NCI-H128 (cell line): ENCODE measurements at regions not wholly inside any gene's neighbourhood (a gene's known extent, or its start where the extent isn't known, plus 50 kb on each side); places are given as distances from the start of the nearest gene placed in this dataset.

Source experiments
- DNase-seq: peaks from one replicate; lab custom pipeline; 2025; ENCODE audit not compliant: unreplicated experiment; lab: John Stamatoyannopoulos, UW

DNA sequence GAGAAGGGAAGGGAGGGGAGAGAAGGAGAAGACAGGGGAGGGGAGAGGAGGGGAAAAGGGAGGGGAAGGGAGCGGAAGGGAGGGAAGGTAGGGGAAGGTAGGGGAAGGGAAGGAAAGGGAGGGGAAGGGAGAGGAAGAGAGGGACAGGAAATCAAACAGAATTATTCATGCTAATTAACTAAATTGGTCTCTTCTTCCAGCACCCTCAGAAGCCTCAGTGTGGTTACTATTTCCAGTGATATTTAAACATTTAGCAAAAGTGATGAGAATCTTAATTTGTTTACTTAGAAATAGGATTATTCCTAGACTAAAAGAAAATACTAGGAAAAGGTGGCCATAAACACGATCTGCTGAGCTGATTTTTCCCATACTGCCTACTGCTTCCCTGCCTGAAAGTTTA, 193.1 kb upstream of the CPEB2 start:
- DNase-seq, result no peak

DNA sequence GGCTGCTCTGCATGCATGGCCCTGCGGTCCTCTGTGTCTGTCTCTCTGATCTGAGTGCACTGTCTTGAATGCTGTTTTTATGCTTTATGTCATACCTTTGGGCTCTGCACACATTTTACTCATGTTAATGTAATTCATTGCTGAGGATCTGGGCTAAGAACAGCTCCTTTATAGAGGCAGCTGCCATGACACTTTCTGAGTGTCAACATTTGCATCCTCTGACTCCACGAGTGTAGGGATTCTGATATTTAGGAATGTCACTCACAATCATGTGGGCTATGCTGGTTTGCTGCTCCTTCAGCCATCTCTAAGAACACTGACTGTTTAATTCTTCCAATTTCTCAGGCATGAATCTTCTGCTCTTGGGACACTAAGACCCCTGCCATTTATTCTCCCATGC, 192.2 kb upstream of the CPEB2 start:
- no peak for DNase-seq

DNA sequence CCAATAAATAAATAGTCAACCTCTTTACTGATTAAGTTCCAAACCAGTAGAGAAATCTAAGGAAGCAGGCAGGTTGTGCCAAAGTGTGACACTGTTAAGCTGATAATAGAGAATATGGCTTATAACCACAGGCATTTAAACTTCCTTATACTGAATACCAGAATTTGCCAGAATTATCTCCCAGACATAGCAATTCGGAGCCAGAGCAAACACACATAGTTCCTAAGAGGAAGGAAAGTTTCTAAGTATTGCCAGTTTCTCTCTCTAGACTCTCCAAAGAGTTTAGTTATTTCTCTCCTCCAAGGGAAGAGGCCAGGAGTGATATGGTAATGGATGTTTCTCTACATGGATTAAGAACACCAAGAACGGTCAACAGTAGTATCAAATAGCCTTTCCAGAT, 191.7 kb upstream of the CPEB2 start:
- no peak for DNase-seq

DNA sequence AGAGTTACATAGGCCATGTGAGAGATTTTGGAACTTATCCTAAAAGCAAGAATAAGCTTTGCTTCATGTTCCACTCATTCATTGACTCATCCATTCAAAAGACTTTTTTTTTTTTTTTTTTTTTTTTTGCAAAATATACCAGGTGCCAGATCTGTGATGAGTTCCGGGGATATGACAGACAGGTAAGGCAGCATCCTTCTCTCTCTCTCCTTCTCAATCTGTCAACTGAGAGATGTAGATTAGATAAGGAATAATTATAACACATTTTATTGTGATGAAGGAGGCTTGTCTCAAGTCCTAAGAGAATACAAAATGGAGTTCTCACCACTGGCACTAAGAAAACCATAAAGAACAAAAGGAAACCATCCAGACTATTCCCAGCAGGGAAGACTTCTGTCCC, 190.2 kb upstream of the CPEB2 start:
- DNase-seq, result no peak

DNA sequence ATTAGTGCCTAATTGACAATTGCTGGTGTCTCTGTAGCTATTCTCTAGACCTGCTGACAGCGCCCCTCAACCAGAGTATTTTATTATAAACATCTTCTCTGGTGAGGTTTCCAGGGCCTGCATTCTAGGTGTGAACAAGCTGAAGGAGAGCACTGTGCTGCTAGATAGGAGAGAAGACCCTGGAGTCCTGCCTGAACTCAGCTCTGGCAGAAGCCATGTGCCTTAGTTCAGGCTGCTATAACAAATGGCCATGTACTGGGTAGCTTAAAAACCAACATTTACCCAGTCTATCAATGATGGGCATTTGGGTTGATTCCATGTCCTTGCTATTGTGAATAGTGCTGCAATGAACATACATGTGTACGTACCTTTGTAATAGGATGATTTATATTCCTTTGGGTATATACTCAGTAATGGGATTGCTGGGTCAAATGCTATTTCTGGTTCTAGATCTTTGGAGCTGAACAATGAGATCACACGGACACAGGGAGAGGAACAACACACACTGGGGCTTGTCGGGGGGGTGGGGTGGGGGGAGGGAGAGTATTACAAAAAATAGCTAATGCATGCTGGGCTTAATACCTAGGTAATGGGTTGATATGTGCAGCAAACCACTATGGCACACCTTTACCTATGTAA, 185.5 kb upstream of the CPEB2 start:
- no peak for DNase-seq

DNA sequence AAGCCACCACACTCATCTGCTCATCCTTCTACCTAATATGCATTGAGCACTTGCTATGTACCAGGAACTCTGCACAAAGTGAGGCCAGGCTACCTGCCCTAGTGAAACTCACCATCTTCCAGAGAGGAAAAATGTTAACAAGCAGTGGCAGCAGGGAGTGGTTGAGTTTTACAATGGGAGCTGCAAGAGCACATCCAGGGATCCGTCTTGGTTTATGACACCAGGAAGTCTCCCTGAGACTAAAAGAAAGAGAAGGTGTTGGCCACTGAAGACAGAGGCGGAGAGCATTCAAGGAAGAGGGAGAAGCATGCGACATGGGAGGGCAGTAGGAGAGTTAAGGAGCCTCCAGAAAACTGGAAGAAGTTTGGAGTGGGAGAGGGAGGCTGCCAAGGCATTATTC, 178.1 kb upstream of the CPEB2 start:
- DNase-seq, result no peak

DNA sequence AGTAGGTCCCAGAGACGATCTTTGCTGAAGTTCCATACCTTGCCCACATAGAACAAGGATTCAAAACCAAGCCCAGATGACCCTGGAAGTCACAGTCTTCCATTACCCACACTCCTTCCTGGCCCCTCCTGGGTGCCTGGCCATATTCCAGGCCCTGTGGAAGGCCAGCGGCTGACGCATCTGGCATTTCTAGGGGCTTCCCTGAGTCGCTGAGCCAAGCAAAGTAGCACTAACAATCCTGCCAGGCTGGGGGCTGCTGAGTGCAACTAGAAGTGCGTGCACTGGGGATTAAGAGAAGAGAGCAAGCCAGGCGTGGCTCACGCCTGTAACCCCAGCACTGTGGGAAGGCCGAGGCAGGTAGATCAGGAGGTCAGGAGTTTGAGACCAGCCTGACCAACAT, 175.2 kb upstream of the CPEB2 start:
- no peak for DNase-seq

DNA sequence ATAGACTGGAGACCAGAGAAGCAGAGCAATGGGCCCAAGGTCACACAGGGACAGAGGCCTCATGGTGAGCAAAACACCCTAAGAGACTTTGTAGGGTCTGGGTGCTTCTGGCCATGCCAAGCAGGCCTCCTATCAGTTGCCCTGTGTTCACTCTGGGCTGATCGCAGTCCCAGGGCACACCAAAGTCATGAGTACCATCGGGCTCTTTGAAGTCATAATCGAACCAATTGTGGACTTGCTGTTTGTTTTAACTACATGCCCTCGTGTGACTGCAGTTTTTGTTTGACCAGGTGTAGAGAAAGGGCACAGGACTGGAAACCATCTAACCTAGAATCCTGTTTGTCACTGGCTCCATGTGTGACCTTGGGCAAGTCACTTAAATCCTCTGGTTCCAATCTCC, 172.5 kb upstream of the CPEB2 start:
- no peak for DNase-seq

DNA sequence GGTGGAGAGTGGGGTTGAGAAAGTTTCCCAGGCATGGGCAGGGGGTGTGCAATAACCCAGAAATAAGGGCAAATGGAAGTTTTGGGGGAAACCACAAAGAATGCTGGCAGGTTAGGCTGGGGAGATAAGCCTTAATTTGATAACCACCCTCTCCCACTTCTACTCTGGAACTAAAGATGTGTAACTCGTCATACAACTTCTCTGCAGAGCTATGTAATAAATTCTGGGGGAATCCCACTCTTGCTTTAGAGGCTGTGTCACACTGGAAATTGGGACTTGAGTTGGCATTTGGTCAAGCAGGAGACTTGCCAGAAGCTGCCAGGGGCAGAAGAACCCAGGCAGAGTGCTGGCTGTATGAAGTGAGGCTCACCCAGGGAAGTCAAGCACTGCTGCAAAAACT, 170.9 kb upstream of the CPEB2 start:
- no peak for DNase-seq

DNA sequence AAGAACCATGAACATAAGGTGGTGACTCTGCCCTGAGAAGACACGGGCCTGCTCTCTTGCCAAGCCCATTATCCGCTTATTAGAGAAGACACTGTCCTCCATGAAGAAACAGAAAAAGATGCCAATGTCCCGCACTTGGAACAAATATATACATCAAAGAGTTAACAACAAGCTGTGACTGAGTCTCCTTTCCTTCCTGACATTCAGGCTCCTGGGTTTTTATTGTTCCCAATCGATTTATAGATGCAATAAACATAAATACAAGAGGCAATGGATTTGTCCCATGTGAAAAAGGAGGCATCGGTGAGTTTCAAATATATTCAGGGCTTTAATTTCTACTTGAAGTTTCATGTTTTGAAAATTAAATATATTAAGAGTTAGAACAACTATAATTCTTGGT, 169.2 kb upstream of the CPEB2 start:
- DNase-seq, result no peak

DNA sequence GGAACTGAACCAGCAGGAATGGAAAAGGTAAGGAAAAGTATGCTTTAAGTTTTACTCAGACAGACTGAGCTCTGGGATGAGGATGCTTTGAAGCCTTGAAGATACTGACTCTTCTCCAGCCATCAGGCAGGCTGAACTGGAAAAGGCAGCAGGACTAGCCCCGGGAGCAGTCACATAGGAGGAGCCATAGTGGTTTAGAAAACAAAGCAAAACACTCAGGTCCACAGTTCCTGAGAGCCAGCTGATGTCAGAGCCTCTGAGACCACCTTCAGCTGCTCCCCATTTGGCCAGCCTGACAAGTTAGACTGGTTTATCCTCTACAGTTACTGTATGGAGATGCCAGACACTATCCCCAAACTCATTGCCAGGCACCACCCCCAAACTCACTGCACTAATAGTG, 167.9 kb upstream of the CPEB2 start:
- no peak for DNase-seq

DNA sequence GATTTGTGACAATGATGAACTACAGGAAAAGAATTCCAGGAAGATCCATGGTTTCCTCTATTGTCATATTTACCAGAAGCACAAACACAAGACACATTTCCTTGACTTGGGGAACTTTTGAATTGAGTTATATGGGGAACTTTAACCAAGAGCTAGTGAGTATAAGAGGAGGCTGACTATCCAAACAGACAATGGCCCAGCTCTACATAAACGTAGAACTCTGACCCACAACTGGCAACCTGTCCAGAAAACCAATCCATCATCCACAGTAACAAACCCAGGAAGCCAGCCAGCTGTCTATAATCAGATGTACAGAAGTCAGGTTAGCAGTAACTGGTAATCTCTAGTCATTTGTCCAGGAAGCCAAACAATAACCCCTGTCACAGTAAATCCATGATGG, 167.0 kb upstream of the CPEB2 start:
- no peak for DNase-seq

DNA sequence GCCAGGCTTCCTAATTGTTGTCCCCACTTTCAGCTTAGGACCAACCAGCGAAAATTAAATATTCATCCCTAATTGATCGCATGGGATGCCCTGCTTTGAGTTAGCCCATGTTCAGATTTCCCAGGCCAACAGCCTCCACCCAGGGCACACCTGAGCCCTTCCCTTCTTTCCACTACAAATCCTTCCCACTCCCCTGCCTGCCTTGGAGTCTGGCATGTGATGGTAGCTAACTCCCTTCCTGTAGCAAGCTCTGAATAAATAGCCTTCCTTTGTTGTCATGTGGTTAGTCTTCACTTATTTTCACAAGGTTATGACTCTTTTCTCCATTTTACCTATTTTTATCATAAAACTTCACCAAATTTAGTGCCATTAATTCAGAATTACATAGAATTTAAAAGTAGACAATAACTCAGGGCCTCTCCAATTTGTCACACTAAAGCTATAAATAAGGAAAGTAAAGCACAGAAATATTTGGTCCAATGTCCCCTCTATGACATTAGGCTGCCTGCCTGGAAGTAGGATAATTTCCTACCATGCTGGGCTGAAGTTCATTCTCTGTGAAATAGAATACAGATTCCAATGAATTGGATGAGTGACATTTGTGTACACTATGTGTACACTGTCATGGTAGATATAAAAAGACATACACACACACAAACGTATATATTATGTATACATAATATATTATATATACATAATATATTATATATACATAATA, 166.4 kb upstream of the CPEB2 start:
- DNase-seq, result no peak

DNA sequence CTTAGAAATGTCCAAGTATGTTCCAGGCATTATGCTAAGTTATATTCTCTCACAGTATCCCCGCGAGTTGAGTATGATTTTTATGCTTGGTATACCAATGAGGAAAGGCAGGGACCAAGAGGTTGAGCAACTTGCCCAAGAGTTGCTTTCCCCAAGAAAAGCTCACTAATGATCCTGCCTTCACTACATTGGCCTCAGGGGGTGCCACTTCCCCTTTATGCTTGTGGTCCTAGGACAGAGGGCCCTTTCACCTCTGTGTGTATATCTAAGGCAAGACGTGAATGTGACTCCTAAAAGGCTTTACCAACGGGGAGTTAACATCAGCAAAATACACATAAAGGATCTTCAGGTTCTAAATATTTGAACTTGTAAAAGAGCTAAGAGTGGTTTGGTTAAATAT, 164.4 kb upstream of the CPEB2 start:
- no peak for DNase-seq

DNA sequence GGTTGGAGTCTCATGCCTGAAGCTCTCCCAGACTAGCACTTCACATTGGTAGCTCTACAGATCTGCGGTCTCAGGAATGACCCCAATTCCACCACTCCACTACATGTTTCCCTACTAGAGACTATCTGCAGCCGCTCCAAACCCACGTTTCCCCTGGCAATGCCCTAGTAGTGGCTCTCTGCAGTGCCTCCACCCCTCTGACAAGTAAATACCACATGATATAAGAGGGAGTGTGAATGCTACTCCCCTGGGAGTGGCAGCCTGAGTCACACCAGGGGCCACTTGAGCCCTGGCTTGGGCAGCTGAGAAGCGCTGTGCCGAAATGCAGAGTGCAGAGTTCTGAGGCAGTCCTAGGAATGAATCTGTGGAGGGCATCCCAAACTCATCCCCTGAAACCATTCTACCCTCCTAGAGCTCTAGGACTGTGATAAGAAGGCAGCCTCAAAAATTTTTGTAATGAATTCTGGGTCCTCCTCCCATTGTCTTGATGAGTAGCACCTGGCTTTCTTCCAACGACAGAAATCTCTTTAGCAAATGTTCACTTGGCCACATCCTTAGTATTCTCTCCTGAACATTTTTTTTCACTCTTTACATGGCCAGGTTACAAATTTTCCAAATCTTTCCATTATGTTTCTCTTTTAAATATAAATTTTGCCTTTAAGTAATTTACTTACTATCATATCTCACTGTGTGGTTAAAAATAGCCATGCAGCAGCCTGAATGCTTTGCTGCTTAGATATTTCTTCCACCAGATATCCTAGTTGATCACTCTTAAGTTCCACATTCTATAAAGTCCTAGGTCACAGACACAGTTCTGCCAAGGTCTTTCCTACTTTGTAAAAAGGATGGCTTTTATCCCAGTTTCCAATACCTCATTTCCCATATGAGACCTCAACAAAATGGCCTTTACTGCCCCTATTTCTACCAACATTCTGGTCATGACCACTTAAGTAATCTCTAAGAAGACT, 160.2 kb upstream of the CPEB2 start:
- DNase-seq, result no peak

DNA sequence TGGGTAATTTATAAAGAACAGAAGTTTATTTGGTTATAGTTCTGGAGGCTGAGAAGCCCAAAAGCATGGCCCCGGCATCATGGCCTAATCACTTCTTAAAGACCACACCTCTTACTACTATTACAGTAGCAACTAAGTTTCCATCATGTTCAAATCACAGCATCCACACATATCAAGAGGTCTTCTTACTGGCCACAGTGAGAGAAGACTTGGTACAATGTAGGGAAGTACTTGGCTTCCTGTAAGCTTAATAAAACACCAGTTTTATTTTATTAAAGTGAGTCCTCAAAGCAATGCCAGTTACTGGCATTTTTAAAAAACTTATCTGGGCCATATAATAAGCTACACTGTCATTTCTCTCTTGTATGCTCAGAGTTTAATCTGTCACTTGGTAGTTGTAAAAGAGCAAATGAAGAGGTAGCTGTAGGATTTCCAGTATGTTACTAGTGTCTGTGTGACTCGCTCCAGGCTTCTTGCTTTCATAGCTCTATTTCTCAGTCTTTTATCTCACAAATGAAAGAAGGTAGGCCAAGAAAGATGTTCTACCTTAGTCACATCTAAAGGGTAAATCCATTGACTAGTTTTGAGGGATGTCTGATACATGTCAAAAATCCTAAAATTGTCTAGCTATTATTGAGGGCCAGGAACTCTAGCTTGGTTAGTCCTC, 159.2 kb upstream of the CPEB2 start:
- no peak for DNase-seq

DNA sequence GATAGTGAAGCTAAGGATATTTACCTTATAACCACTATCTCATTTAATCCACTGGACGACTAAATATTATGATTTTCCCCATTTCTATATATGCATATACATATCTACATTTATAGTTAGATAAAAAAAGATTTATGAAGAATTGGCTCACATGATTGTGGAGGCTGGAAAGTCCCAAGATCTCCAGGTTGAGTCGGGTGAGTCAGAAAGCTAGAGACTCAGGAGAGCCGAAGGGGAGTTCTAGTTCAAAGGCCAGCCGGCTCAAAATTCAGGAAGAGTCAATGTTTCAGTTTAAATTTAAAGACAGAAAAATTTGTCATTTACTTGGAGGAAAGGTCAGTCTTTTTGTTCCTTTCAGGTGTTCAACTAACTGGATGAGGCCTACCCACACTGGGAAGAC, 158.2 kb upstream of the CPEB2 start:
- DNase-seq, result no peak

DNA sequence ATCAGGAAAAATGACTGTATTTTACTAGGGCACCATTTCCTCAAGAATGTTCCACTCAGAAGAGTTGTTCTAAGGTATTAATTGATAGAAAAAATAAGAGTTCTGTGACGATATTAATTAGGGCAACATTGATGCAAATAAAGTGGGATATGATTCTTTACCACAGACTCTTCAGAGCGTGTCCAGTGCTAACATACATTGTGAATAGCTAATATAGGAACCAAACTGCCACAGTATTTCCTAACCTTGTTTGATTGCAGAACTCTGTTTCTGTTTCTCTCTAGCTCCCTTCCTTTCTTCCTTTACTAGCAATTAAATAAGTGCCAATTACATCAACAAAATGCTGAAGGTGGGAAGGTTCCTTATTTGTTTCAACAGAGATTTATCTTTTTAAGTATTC, 154.1 kb upstream of the CPEB2 start:
- DNase-seq, result no peak

DNA sequence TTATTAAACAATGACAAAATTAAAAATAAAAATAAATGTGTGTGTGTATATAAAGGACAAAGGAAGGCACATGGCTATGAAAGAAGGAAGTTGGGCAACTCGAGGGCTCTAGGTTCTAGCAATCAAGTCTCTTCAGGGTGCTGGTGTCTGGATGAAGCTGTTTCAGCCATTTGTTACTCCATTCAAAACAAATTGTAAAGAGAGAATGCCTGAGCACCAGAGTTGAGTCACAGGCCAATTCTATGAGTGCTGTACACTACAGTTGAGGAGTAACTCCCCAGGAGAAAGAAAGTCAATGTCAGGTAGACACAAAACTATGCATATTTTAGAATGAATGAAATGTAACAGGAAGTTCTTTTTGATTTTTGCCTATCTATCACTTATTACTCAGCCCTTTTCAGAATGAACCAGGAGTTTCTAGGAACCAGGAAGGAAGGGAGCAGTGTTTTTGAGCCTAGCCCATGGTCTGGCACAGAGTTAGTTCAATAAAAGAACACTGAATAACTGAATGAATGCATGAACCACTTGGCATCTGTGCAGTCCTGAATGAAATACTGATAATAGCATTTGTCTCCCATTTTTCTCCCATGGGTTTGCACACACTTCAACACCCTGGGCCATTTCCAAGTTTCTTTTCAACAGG, 151.7 kb upstream of the CPEB2 start:
- no peak for DNase-seq

DNA sequence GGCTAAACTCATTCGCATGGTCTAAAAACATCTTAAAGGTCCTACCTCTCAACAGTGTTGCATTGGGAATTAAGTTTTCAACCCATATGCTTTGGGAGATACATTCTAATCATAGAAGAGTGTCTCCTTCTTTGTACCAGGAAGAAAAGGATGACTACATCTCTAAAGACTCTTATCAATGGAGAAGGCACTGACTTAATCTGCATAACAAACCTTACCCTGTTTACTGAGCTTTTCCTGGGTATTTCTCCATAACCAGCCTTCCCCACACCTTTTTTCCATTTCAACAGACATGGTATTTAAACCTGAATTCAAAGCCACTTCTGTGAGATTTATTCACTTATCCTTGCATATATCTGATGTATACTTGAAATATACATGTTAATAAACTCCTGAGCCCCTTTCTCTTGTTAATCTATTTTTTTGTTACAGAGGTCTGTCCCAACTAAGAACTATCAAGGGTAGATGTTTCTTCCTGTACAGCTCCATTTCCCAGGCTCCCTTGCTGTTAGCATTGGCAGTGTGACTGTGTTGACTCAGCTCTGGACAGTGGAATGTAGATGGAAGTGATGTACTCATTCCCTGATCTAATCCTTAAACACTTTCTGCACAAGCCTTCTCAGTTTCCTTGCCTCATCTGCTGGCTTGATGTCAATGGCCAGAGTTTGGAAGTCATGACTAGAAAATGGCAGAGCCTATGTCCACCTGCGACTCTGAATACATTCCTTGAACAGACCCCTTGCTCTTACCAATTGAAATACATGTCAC, 148.9 kb upstream of the CPEB2 start:
- DNase-seq, result no peak
